GM23248 (cell line): ENCODE measurements at regions not wholly inside any gene's neighbourhood (a gene's known extent, or its start where the extent isn't known, plus 50 kb on each side); places are given as distances from the start of the nearest gene placed in this dataset.

Experiments
- EZH2 ChIP-seq: fragments of 200-600 bp; sonication (generic); IDR thresholded peaks from 2 replicates; pipeline ENCODE4 v1.6.1; 2018; ENCODE audit warnings: antibody characterized with exemption, mild to moderate bottlenecking; ENCODE audit not compliant: insufficient read depth, poor library complexity, severe bottlenecking
- EZH2phosphoT487 ChIP-seq: fragments of 200-600 bp; sonication (generic); IDR thresholded peaks from 2 replicates; pipeline ENCODE4 v1.6.1; 2018; ENCODE audit warnings: antibody characterized with exemption, moderate library complexity, mild to moderate bottlenecking, low read depth; ENCODE audit not compliant: insufficient read depth

GRCh38 chr2:194327196-194327888 lies 1329.7 kb upstream of the SLC39A10 start:
- TF ChIP-seq EZH2phosphoT487, result no peak
- no peak for TF ChIP-seq EZH2
